Occipital lobe (tissue), 1 donor: ENCODE measurements at regions not wholly inside any gene's neighbourhood (a gene's known extent, or its start where the extent isn't known, plus 50 kb on each side); places are given as distances from the start of the nearest gene placed in this dataset.
"Not testable (repeated sequence)": the region's sequence is repeated elsewhere in the genome, so short reads cannot be mapped to it uniquely, and the experiment has no call there.

Experiments used
- DNase-seq: peaks from one replicate; lab custom pipeline; 2025; lab: John Stamatoyannopoulos, UW

DNA sequence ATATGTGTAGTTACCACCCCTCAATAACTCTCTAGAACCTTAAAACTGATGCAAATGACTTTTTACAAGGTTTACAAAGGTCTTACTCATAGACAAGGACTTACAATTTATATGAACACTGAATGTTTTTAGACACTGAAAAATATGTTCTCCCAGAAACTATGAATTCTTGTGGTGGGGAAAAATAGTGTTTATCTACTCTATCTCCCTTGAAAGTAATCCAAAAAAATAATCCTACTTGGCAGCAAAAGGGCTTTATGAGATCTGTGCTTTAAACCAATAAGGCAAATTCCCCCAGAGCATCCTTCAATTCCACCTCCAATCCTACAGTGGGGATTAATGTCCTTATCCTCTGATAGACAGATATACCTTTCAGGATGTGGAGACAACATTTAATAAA, 1984.1 kb upstream of the RAG2 start:
- DNase-seq, result no peak

DNA sequence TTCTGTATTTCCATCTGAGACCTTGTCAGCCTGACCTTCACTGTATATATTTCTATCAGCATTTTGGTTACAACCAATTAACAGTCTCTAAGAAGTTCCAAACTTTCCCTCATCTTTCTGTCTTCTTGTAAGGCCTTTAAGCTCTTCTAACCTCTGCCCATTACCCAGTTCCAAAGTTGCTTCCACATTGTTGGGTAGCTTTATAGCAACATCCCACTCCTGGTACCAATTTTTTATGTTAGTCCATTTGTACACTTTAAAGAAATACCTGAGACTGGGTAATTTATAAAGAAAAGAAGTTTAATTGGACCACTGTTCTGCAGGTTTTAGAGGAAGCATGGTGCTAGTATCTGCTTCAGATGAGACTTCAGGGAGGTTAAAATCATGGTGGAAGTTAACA, 1979.7 kb upstream of the RAG2 start:
- no peak for DNase-seq

DNA sequence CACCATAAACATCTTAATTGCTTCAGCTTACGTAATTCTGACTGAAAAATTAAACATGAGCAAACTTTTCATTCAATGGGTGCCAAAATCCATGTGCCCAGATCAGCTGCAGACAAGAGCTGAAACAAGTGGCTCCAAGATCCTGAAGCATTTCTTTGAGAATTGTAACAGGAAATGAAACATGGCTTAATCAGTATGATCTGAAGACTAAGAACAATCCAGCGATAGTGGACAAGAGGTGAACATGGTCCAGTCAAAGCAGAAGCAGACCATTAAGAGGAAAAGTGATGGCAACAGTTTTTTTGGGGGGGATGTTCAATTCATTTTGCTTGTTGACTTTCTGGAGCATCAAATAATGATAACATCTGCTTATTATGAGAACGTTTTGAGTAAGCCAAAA, 1964.5 kb upstream of the RAG2 start:
- DNase-seq, result no peak

DNA sequence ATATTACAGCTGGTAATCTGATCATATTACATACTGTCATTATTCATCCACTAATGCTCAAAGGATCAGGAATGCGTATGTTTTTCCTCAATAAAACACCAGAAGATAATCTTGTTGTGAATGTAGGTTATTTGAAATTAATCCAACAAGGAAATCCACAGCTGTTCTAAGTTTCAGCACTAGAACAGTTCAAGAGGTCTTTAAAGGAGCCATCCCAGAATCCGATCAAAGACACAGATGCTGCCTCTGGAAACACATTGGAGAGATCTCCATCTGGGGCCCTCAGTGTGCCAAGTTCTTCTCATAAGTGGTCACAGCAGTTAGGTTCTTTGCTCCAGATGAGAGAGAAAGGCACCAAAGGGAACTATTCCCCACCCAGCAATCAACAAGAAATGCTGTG, 1955.1 kb upstream of the RAG2 start:
- no peak for DNase-seq

DNA sequence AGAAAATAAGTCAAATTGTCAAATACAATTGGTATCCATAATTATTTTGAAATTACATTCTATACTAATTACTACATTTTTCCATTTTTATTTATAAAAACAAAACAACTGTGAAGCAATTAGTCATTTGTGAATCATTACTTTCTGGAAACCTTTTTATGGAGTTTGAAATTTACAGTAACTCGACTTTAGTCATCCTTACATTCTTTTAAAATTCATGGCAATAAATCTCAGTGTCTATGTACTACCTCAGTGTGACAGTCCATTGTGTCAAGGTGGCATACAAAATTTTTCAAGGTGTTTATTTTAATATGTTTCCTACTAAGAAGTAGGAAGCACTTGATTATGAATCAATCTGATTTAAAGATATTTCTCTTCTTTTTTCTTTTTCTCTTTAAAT, 1949.4 kb upstream of the RAG2 start:
- DNase-seq, result no peak

DNA sequence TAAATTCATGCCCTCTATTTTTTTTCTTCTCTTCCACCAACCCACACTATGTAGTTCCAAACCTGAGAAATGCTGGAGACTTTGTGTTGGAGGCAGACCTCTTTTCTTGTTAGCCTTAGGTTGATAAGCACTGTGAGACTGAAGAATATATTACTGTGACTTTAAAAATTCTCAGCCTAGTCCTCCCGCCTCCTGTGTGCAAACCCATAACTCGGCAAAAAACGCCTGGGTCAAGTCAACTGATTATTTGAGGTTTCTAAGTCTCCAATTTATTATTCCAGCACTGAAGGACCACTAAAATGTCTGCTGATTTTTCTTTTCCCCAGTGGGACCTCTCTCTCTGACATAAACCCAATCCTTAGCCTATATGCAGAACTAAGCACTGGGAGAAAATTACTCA, 1946.0 kb upstream of the RAG2 start:
- DNase-seq, result no peak

DNA sequence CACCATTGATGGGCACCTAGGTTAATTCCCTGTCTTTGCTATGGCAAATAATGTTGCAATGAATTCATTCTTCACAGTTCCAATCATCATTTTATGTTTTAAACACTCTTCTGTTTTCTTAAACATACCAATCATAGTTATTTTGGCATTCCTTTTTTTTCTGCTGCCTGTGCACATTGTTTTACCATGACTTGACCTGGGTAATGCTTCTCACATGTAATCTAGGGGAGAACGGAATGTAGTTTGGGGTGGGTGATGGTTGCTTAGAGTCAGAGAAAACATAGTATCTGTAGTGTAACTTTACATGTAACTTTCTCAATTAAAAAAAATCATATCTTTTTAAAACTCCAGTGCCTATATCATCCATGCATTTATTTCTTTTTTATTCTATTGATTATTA, 1945.3 kb upstream of the RAG2 start:
- no peak for DNase-seq

DNA sequence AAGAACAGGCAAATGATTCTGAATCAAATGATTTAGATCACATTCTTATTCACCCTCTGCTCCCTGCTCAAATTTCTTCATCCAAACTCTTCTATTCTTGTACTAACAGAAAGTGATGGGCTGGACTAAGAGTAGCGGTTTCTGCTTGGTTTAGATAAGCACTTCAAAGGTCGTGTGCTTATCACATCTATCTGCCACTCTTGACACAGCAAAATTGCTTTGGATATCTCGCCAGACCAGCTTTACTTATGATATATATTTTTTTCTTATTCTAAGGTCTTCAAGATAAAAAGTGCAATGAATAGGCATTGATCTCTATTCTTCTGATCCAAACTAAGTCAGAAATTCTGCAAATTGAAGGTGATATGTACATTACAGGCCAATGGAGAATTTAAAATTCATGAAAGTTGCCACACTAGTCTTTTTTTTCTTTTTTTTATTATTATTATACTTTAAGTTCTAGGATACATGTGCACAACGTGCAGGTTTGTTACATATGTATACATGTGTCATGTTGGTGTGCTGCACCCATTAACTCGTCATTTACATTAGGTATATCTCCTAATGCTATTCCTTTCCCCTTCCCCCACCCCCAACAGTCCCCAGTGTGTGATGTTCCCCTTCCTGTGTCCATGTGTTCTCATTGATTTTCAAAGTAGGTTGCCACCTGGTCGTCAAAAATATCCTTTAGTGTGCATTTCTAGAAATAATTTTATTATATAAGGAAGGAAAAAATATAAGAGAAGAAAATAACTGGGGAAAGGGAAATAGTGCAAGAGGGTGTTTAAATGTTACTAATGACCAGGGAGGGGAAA, 1941.0 kb upstream of the RAG2 start:
- DNase-seq, result no peak

DNA sequence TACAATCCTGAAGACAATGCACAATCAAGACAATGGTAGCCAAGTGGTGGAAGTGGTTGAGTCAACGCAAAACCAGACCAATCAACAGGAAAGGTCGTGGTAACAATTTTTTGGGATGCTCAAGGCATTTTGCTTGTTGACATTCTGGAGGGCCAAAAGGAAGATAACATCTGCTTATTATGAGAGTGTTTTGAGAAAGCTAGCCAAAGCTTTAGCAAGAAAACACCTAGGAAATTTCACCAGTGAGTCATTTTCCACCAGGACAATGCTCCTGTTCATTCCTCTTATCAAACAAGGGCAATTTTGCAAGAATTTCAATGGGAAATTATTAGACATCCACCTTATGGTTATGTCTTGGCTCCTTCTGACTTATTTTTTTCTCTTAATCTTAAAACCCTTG, 1932.2 kb upstream of the RAG2 start:
- DNase-seq, result no peak

DNA sequence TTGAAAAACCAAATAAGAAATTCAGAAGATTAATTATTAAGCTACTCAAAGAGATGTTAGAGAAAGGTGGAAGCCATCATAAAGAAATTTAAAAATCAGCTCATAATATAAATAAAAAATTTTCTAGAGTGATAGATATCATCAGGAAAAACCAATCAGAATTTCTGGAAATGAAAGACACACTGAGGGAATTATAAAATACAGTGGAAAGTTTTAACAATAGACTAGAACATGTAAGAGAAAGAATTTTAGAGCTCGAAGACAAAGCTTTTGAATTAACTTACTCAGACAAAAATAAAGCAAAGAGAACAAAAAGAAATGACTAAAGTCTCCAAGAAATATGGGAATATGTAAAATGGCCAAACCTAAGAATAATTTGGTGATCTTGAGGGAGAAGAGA, 1926.9 kb upstream of the RAG2 start:
- no peak for DNase-seq

DNA sequence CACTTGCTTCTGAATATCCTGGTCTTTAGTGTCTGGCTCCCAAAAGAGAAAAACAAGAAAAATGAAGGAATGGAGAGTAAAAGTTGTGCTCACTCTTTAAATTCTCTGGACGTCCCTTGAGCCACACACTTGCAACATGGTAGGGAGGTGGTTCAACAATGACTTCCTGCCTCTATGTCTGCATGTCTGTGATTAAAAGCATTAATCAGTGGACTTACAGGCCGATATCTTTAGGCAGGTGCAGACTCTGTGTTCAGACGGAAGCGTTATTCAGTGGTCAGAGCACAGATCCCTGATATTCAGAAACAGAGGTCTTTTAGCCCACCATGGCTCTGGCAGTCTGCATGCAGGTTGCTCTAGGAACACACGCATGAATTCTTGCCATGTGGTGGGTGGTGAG, 1920.0 kb upstream of the RAG2 start:
- DNase-seq, result no peak

DNA sequence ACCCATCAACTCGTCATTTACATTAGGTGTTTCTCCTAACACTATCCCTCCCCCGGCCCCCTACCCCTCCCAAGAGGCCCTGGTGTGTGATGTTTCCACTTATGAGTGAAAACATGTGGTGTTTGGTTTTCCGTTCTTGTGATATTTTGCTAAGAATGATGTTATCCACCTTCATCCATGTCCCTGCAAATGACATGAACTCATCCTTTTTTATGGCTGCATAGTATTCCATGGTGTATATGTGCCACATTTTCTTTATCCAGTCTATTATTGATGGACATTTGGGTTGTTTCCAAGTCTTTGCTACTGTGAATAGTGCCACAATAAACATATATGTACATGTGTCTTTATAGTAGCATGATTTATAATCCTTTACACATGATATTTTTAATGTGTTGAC, 1914.8 kb upstream of the RAG2 start:
- DNase-seq, result not testable (repeated sequence)

DNA sequence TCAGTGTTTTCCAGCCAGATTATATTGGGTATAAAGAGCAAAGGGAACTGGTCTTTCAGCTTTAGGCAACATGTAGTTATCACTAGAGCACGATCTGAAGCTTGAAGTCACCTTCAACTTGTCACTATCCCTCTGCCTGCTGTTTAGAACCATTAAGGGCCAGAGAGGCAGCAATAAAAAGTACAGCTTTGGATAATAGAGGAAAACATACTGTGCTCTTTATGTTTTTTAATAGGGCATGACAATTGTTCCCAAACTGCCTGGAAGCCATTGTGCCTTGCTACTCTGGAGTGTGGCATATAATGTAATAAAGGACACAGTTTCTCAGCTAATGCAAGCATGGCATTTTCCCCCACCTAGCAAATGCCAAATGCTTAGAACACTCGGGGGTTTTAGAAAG, 1912.0 kb upstream of the RAG2 start:
- DNase-seq, result no peak

DNA sequence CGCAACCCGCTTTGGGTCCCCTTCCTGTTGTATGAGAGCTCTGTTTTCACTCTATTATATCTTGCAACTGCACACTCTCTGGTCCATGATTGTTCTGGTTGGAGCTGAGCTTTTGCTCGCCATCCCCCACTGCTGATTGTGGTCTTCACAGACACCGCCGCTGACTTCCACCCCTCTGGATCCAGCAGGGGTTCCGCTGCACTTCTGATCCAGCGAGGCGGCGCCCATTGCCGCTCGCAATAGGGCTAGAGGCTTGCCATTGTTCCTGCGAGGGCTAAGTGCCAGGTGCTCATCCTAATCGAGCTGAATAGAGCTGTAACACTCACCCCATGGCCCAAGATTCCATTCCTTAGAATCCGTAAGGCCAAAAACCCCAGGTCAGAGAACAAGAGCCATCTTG, 1905.8 kb upstream of the RAG2 start:
- no peak for DNase-seq

DNA sequence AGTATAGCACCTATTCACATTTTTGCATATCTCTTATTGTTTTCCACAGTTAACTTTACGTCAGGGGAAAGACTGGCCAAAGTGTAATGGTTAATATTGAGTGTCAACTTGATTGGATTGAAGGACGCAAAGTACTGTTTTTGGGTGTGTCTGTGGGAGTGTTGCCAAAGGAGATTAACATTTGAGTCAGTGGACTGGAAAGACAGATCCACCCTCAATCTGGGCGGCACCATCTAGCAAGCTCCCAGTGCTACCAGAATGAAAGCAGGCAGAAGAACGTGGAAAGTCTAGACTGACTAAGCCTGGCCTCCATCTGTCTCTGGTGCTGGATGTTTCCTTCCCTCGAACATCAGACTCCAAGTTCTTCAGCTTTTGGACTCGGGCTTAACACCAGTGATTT, 1900.7 kb upstream of the RAG2 start:
- DNase-seq, result no peak

DNA sequence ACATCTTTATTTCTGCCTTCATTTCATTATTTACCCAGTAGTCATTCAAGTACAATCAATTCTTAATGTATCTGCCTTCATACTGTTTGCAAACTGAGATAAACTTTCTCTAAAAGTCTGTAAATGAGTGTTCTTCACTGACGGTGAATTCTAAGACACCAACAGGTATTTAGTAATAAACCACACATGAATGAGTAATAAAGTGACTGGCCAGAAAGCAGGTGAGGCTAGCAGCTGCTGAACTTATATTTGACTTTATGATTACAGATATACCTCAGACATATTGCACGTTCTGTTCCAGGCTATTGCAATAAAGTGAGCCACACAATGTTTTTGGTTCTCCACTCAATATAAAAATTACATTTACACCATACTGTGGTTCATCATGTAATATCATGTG, 1894.0 kb upstream of the RAG2 start:
- no peak for DNase-seq

DNA sequence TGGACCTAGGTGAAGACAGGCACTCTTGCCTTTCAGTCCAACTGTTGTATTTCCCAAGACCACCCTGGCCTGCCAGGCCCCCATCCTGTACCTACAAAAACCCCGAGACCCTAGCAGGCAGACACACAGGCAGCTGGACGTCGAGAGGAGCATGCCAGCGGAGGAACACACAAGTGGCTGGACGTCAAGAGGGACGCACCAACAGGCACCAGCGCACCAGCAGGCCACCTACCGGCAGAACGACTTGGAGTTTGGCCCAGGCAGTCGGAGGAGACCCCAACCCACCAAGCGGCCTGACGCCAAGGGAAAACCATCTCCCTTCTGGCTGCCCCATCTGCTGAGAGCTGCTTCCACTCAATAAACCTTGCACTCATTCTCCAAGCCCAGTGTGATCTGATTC, 1883.4 kb upstream of the RAG2 start:
- no peak for DNase-seq

DNA sequence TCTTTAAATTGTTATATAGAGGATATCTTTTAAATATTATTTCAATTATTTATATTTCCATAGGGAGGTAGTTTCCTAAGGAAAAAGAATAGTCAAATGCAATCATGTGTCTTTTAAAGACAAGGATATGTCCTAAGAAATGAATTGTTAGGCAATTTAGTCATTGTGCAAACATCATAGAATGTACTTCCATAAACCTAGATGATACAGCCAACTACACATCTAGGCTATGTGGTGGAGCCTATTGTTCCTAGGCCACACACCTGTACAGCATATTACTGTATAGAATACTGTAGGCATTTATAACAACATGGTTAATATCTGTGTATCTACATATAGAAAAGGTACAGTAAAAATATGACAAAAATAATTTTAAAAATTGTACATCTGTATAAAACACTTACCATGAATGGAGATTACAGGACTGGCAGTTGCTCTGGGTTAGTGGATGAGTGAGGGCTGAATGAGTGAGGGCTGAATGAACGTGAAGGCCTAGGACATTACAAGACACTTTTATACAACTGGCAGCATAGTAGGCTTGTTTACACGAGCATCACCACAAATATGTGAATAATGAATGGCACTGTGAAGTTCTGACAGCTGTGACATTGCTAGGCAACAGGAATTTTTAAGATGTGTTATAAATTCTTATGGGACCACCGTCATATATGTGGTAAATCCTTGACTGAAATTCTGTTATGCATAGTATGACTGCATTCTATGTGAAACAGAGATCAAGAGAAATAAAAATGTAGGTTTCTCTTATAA, 1879.0 kb upstream of the RAG2 start:
- DNase-seq, result no peak

DNA sequence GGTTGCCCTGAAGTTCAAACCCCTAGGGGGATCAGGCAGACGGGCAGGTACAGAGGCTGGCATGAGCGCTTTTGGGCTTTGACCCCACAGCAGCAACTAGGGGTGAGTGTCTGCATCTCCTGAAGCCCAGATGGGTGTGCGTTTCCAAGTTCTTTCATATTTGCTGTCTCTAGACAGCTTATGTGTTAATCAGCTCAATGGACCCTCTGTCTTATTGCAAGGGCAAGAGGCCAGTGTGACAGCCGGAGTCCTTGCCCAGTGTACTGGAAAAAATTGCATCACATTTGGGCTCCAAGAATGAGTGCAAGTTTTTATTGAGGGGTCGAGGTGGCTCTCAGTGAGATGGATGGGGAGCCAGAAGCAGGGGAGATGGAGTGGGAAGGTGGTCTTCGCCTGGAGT, 1863.7 kb upstream of the RAG2 start:
- DNase-seq, result no peak

DNA sequence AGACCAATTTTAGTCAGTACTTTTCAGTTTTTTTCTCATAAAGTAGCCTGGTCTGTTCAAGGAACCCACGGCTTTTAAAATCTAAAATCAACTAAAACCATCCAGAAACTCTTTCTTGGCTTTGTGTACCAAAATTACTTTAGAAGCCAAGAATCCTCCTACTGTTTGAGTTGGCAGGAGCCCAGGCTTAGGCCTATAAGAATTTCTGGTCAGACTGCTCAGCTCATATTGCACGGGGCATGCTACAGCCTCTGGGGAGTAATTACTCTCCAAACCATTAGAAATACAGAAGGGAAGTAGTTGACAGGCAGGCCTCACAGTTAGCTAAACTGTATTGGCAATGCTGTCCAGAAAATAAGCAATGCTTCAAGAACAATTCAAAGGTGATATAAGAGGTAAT, 1862.9 kb upstream of the RAG2 start:
- DNase-seq, result no peak

DNA sequence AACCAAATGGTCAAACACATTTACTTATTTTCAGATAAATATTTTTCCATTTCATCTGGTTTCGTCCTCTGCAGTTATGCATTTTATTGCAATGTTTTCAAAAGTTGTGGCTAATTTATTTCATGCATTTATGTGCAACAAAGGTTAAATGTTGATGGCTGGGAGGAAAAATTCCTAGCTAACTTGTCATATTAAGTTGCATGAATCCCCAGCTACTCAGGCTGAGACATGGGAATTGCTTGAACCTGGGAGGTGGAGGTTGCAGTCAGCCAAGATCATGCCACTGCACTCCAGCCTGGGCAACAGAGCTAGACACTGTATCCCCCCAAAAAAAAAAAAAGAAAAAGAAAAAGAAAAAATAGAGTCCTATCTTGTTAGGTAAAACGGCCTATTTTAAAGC, 1862.4 kb upstream of the RAG2 start:
- DNase-seq, result no peak

DNA sequence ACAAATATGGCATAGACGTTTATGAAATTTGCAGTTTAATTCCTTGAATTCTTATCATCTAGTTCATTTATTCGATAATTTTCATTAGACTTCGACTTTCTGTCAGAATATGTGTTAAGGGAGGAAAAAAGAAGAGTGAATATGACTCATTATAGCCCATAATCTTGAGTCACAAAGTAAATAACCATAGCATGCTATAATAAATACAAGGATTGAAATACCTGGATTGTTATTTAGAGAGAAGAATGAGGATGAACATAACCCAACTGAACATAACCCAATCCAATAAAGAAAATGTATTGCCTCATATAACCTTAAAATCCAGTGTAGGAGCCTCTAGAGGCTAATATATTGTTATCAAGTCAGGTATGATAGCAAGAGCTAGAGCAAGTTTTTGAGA, 1858.3 kb upstream of the RAG2 start:
- no peak for DNase-seq

DNA sequence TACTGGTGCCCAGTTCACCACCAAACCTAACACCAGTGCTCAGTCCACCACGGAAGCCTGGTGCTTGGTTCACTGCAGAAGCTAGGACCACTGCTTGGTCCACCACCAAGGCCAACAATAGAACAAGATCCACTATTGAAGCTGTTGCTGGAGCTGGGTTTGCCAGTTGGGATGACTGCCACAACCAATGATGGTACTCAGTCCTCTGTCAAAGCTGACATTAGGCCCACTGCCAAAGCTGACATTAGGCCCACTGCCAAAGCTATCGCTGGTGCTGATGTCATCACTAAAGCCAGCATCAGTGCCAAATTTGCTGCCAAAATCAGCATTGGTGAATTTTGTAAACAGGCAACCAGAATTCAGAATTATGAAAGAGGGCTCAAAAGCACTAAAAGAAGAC, 1850.2 kb upstream of the RAG2 start:
- DNase-seq, result no peak
